ENCODE measurements at regions not wholly inside any gene's neighbourhood (a gene's known extent, or its start where the extent isn't known, plus 50 kb on each side); places are given as distances from the start of the nearest gene placed in this dataset.

GRCh38 chr2:15863494-15864175, 76.7 kb upstream of the MYCN start:
- DNase-seq (ENCODE audit: low spot score) = no peak

DNA sequence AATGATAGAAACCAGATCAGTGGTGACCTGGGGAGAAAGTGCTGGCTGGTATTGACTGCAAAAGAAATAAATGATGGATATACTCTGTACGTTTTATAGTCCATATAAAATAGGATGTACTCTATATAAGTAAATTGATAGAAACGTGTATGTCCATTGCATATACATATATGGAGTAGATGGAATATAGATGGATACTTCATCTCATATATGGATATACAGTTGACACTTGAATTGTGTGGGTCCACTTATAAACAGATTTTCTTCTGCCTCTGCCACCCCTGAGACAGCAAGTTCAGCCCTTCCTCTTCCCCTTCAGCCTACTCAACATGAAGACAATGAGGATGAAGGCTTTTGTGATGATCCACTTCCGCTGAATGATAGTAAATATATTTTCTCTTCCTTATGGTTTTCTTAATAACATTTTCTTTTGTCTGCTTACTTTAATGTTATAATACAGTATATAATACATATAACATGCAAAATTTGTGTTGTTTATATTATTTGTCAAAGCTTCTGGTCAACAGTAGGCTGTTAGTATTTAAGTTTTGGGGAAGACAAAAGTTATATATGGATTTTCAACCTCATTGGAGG, 76.1 kb upstream of the MYCN start:
- no peak for DNase-seq (ENCODE audit: low spot score)

GRCh38 chr2:15865923-15866322, 74.4 kb upstream of the MYCN start:
- no peak for DNase-seq (ENCODE audit: low spot score)

DNA sequence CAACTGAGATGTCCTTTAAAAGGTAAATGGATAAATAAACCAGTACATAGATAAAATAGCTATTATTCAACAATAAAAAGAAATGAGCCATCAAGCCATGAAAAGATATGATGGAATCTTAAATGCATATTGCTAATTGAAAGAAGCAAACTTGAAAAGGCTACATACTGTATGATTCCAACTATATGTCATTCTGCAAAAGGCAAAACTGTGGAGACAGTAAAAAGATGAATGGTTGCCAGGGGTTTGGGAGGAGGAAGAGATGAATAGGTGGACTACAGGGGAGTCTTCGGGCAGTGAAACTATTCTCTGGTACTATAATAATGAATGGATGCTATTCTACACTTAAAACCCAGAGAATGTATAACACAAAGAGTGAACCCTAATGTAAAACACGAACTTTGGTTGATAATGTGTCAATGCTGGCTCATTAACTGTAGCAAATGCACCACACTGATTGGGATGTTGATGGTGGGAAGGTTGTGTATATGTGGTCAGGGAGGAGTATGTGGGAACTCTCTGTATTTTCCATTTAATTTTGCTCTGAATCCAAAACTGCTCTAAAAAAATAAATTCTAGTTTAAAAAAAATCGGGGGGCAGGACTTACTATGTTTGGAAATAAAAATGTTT, 73.7 kb upstream of the MYCN start:
- DNase-seq (ENCODE audit: low spot score) = no peak

DNA sequence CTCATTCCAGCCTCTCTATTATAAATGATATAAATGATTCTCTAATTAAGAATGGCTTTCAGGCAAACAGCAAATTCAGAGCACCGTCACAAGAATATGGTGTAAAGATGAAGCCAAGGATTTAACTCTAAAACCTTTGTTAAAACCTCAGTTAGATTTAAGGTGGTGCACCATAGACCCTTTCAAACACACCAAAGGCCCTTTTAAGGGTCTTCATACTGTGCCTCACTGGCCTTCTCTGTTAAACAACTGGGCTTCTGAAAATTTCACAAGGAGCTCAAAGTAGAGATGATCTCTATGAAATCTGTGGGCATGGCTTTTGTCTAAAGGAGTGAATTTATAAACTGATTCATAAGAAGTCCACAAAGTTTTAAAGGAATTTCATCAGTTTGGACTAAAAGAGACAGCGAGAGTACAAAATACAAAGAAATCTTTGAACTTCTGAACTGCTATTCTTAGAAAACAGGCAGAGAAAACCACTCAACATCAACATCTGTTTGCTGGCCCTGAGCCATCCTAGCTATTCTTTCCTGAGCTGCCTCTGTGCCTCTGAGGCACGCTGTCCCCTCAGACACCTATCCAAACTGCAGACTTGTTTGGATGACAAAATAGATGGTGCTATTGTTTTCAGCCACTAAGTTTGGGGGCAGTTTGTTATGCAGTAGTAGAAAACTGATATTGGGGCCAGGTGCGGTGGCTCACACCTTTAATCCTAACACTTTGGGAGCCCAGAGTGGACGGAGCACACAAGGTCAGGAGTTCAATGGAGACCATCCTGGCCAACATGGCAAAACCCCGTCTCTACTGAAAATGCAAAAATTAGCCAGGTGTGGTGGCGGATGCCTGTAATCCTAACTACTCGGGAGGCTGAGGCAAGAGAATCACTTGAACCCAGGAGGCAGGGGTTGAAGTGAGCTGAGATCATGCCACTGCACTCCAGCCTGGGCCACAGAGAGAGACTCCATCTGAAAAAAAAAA, 72.9 kb upstream of the MYCN start:
- no peak for DNase-seq (ENCODE audit: low spot score)

DNA sequence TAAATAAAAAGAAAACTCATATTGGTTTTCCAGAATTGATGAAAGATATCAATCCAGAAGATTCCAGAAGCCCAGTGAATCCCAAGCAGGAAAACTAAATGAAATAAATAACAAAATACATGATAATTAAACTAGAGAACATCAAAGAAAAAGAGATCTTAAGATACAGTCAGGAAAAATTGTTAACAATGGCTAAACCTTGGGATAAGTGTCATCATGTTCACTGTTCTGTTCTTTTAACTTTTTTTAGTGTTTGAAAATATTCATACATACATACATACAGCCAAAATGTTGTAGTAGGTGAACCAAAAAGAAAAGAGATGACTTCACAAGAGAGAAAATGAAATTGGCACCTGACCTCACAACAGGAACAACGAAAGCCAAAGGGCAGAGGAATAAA, 72.2 kb upstream of the MYCN start:
- no peak for DNase-seq (ENCODE audit: low spot score)

DNA sequence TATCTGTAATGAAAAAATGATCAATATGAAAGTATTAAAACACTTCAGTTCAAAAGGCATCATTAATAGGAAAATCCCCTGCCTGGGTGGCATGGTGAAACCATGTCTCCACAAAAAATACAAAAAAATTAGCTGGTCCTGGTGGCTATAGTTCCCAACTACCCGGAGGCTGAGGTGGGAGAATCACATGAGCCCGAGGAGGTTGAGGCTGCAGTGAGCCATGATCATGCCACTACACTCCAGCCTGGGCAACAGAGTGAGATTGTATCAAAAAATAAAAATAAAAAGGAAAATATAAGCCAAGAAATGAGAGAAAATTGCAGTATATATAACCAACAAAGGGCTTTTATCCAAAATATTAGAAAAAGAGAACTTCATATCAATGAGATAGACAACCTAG, 71.6 kb upstream of the MYCN start:
- no peak for DNase-seq (ENCODE audit: low spot score)

- DNase-seq (ENCODE audit: low spot score) = no peak
Measured at GRCh38 chr2:15869396-15869795, 71.0 kb upstream of the MYCN start.

- DNase-seq (ENCODE audit: low spot score) = no peak
Measured at GRCh38 chr2:15869871-15870270, 70.5 kb upstream of the MYCN start.

- no peak for DNase-seq (ENCODE audit: low spot score)
Measured at GRCh38 chr2:15870565-15870964, 69.8 kb upstream of the MYCN start.

- no peak for DNase-seq (ENCODE audit: low spot score)
Measured at GRCh38 chr2:15871239-15871783, 69.0 kb upstream of the MYCN start.

- no peak for DNase-seq (ENCODE audit: low spot score)
Measured at GRCh38 chr2:15872854-15873253, 67.5 kb upstream of the MYCN start.

- DNase-seq (ENCODE audit: low spot score) = no peak
Measured at GRCh38 chr2:15874321-15874720, 66.0 kb upstream of the MYCN start.

- no peak for DNase-seq (ENCODE audit: low spot score)
Measured at GRCh38 chr2:15874854-15875804, 65.2 kb upstream of the MYCN start.

- no peak for DNase-seq (ENCODE audit: low spot score)
Measured at GRCh38 chr2:15875969-15876705, 64.2 kb upstream of the MYCN start.

GRCh38 chr2:15880226-15881119, 59.9 kb upstream of the MYCN start:
- DNase-seq (ENCODE audit: low spot score) = no peak

- DNase-seq (ENCODE audit: low spot score) = no peak
Measured at GRCh38 chr2:15881120-15881433, 59.3 kb upstream of the MYCN start.

DNA sequence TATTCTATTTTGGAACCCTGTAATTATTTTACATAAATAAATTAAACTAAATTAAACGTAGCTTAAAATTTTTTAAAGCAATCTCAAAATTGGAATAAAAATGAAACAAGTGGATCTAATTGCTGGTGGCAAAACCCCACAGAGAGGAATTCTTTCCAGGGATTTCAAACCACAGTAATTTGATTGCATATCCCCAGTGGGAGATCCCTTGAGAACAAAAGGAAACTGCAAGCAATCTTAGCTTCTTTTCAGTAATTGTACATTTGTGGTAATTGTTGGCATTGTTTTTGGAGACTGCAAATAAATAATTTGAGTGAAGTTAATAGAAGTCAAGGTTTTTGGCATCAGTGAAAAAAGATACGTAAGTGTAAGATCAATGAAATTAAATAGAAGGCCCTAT, 58.7 kb upstream of the MYCN start:
- DNase-seq (ENCODE audit: low spot score) = no peak
